ENCODE measurements at regions not wholly inside any gene's neighbourhood (a gene's known extent, or its start where the extent isn't known, plus 50 kb on each side); places are given as distances from the start of the nearest gene placed in this dataset.

- no peaks in the 10 kb centered on the region for H3K79me2 ChIP-seq (replicated peaks; ENCODE audit: insufficient read depth)
- TF ChIP-seq ETS1 (IDR thresholded peaks at IDR 0.05) (no peak), POLR2AphosphoS5 (IDR thresholded peaks at IDR 0.05; ENCODE audit: low read depth) (no peak)
- H3K27me3 ChIP-seq (ENCODE audit: insufficient read depth): no peaks in the 10 kb centered on the region
- DNase-seq (ENCODE audit: low spot score) (no peak), ATAC-seq (no peak)
- no peaks in the 10 kb centered on the region; the same call in 1 of the 2 replicates for H3K36me3 ChIP-seq (ENCODE audit: insufficient read depth)
- H4K20me1 ChIP-seq (replicated peaks; ENCODE audit: insufficient read depth): no peaks in the 10 kb centered on the region
- H3F3A ChIP-seq (replicated peaks; ENCODE audit: low read depth): no peaks in the 10 kb centered on the region
- H3K4me1 ChIP-seq (ENCODE audit: insufficient read depth): no peaks in the 10 kb centered on the region
- no peaks in the 10 kb centered on the region for H3K9me2 ChIP-seq (ENCODE audit: insufficient read depth)
- Mint-ChIP-seq H3K27ac (no peak overlapping the region), H3K36me3 (ENCODE audit: low read depth) (peaks cover 64% of the 10 kb centered on the region), H3K4me3 (no peak overlapping the region), H3K4me1 (no peaks in the 10 kb centered on the region), H3K27me3 (ENCODE audit: insufficient read depth, low read depth, poor library complexity) (peaks cover 4% of the 10 kb centered on the region), H3K9me3 (peaks cover 99% of the 10 kb centered on the region)
- no peak overlapping the region for H3K4me3 ChIP-seq
- H2AFZ ChIP-seq: no peak overlapping the region
- H3K27ac ChIP-seq (ENCODE audit: low read depth): no peak overlapping the region
- H3K4me2 ChIP-seq: no peak overlapping the region
Measured at GRCh38 chr10:130554701-130555410, 418.7 kb downstream of the GLRX3 start.

- no peaks in the 10 kb centered on the region for H3K4me1 Mint-ChIP-seq
- Histone ChIP-seq H2AFZ (no peak overlapping the region), H3K4me1 (ENCODE audit: insufficient read depth) (no peaks in the 10 kb centered on the region), H3K27ac (ENCODE audit: low read depth) (no peak overlapping the region), H3F3A (replicated peaks; ENCODE audit: low read depth) (no peaks in the 10 kb centered on the region), H3K27me3 (ENCODE audit: insufficient read depth) (no peaks in the 10 kb centered on the region), H3K9me2 (ENCODE audit: insufficient read depth) (no peaks in the 10 kb centered on the region), H3K36me3 (ENCODE audit: insufficient read depth) (no peaks in the 10 kb centered on the region; the same call in 1 of the 2 replicates), H4K20me1 (replicated peaks; ENCODE audit: insufficient read depth) (no peaks in the 10 kb centered on the region), H3K4me3 (no peak overlapping the region), H3K79me2 (replicated peaks; ENCODE audit: insufficient read depth) (no peaks in the 10 kb centered on the region), H3K4me2 (no peak overlapping the region)
- no peak overlapping the region for H3K4me3 Mint-ChIP-seq
- H3K27ac Mint-ChIP-seq: no peak overlapping the region
- H3K36me3 Mint-ChIP-seq (ENCODE audit: low read depth): peaks cover 64% of the 10 kb centered on the region
- ATAC-seq (no peak), DNase-seq (ENCODE audit: low spot score) (no peak)
- peaks cover 99% of the 10 kb centered on the region for H3K9me3 Mint-ChIP-seq
- H3K27me3 Mint-ChIP-seq (ENCODE audit: insufficient read depth, low read depth, poor library complexity): peaks cover 4% of the 10 kb centered on the region
- TF ChIP-seq JUNB (IDR thresholded peaks at IDR 0.05; ENCODE audit: unreplicated experiment) (no peak), EZH2phosphoT487 (IDR thresholded peaks at IDR 0.05; ENCODE audit: unreplicated experiment) (no peak), ETS1 (IDR thresholded peaks at IDR 0.05) (no peak), EZH2 (IDR thresholded peaks at IDR 0.05; ENCODE audit: low read depth, unreplicated experiment) (no peak), ZNF462 (CRISPR knock-in tag; IDR thresholded peaks at IDR 0.05) (no peak), CTCF (conservative IDR thresholded peaks at IDR 0.05; ENCODE audit: low read depth in 2 of 2) (no peak), NANOG (IDR thresholded peaks at IDR 0.05; ENCODE audit: borderline replicate concordance) (no peak)
Measured at GRCh38 chr10:130555411-130555750, 419.2 kb downstream of the GLRX3 start.

All from GM23338 (cell line).